H1 (cell line): ENCODE measurements at regions not wholly inside any gene's neighbourhood (a gene's known extent, or its start where the extent isn't known, plus 50 kb on each side); places are given as distances from the start of the nearest gene placed in this dataset.

Experiments used
- CTCF ChIA-PET: fragments of 300-600 bp; sonication (Branson Sonifier 250); formaldehyde crosslinking; loops from one replicate; lab custom pipeline; 2021; ENCODE audit not compliant: partially characterized antibody; lab: Charles Lee
- POLR2A ChIA-PET: fragments of 300-600 bp; sonication (Branson Sonifier 250); formaldehyde crosslinking; loops from one replicate; lab custom pipeline; 2021; ENCODE audit warnings: inconsistent platforms; ENCODE audit not compliant: partially characterized antibody; lab: Charles Lee
- DNase-seq, 2 experiments: peaks; one replicate each; pipeline versions ENCODE4 v3.0.0 to v3.0.0-alpha.2; 2010 to 2022; ENCODE audit warnings: low spot score in 2 of 2, low read depth in 1 of 2, mixed read lengths in 1 of 2
- FAIRE-seq: peaks from 2 replicates; lab custom pipeline; 2011; peaks lifted over from hg19 to GRCh38; lab: Jason Lieb, UNC
- H2AFZ ChIP-seq: 2 replicates; pipeline ENCODE4 v1.8.1; 2012; ENCODE audit warnings: low read length, inconsistent platforms
- H2AK5ac ChIP-seq: 2 replicates; pipeline ENCODE4 v1.6.1; 2013; ENCODE audit warnings: low read depth, low read length
- H2BK120ac ChIP-seq: replicated peaks from 2 replicates; pipeline ENCODE3; 2013; ENCODE audit warnings: low read depth, low read length, inconsistent platforms
- H2BK12ac ChIP-seq: 2 replicates; pipeline ENCODE4 v1.6.1; 2013; ENCODE audit warnings: low read depth, low read length
- H2BK15ac ChIP-seq: 2 replicates; pipeline ENCODE4 v1.6.1; 2013; ENCODE audit warnings: low read length
- H2BK20ac ChIP-seq: 2 replicates; pipeline ENCODE4 v1.6.1; 2013; ENCODE audit warnings: low read length
- H2BK5ac ChIP-seq: 2 replicates; pipeline ENCODE4 v1.6.1; 2013; ENCODE audit warnings: low read depth, low read length
- H3K14ac ChIP-seq: 2 replicates; pipeline ENCODE4 v1.6.1; 2013; ENCODE audit warnings: inconsistent platforms; ENCODE audit not compliant: insufficient read length
- H3K18ac ChIP-seq: 2 replicates; pipeline ENCODE4 v1.6.1; 2013; ENCODE audit warnings: low read length; ENCODE audit errors: extremely low read depth
- H3K23ac ChIP-seq: 2 replicates; pipeline ENCODE4 v1.6.1; 2013; ENCODE audit warnings: inconsistent platforms; ENCODE audit not compliant: insufficient read length
- H3K23me2 ChIP-seq: 2 replicates; pipeline ENCODE4 v1.6.1; 2013; ENCODE audit warnings: low read depth, low read length
- H3K27ac ChIP-seq: 2 replicates; pipeline ENCODE4 v1.6.1; 2011; ENCODE audit warnings: low read depth, low read length, inconsistent platforms
- H3K27me3 ChIP-seq, 4 experiments: replicated peaks in 1 of 4; 1 replicate in 1 of 4; 2 replicates in 3 of 4; pipeline versions ENCODE4 v1.6.1 to v1.8.1; 2011 to 2013; ENCODE audit warnings: low read length in 3 of 4, mild to moderate bottlenecking in 3 of 4, inconsistent platforms in 2 of 4, mixed read lengths in 2 of 4, moderate library complexity in 1 of 4; ENCODE audit not compliant: control insufficient read depth in 3 of 4, insufficient read depth in 3 of 4; ENCODE audit errors: extremely low read depth in 1 of 4
- H3K36me3 ChIP-seq, 4 experiments: 2 replicates each; pipeline versions ENCODE4 v1.6.1 to v1.8.1; 2011 to 2013; ENCODE audit warnings: mild to moderate bottlenecking in 4 of 4, low read length in 3 of 4, moderate library complexity in 2 of 4, control low read depth in 1 of 4, inconsistent platforms in 1 of 4; ENCODE audit not compliant: insufficient read depth in 4 of 4, control insufficient read depth in 2 of 4
- H3K4ac ChIP-seq: replicated peaks from 2 replicates; pipeline ENCODE3; 2013; ENCODE audit warnings: low read length, low read depth, mixed read lengths, inconsistent platforms; ENCODE audit not compliant: insufficient read length
- H3K4me1 ChIP-seq, 4 experiments: replicated peaks in 1 of 4; 1 replicate in 1 of 4; 2 replicates in 3 of 4; pipeline versions ENCODE4 v1.6.1 to v1.8.1; 2011 to 2013; ENCODE audit warnings: low read length in 3 of 4, inconsistent platforms in 2 of 4, mixed read lengths in 1 of 4; ENCODE audit not compliant: insufficient read depth in 4 of 4, control insufficient read depth in 3 of 4
- H3K4me2 ChIP-seq, 2 experiments: 2 replicates each; pipeline versions ENCODE4 v1.6.1 to v1.8.1; 2011 to 2013; ENCODE audit warnings: low read depth in 2 of 2, low read length in 2 of 2, control low read depth in 1 of 2, inconsistent platforms in 1 of 2, mild to moderate bottlenecking in 1 of 2; ENCODE audit not compliant: insufficient read depth in 1 of 2
- H3K4me3 ChIP-seq, 4 experiments: fragments of 200-600, 300-600 bp in 1 of 4; sonication (generic), shearing (Covaris generic), sonication (Bioruptor Twin) in 1 of 4; 2 replicates each; pipeline versions ENCODE4 v1.5.1 to v1.8.1; 2011 to 2016; ENCODE audit warnings: low read length in 4 of 4, low read depth in 3 of 4, control low read depth in 2 of 4, inconsistent platforms in 2 of 4, mild to moderate bottlenecking in 2 of 4, mixed read lengths in 1 of 4, moderate library complexity in 1 of 4; ENCODE audit not compliant: insufficient read depth in 2 of 4; ENCODE audit errors: extremely low read depth in 1 of 4
- H3K56ac ChIP-seq: replicated peaks from 2 replicates; pipeline ENCODE3; 2013; ENCODE audit warnings: low read depth, mild to moderate bottlenecking, mixed read lengths, low read length, inconsistent platforms; ENCODE audit not compliant: insufficient read length
- H3K79me1 ChIP-seq: 2 replicates; pipeline ENCODE4 v1.6.1; 2013; ENCODE audit warnings: low read depth, low read length, control low read depth
- H3K79me2 ChIP-seq, 2 experiments: 2 replicates each; pipeline versions ENCODE4 v1.6.1 to v1.8.1; 2012 to 2013; ENCODE audit warnings: low read length in 2 of 2, mild to moderate bottlenecking in 2 of 2, inconsistent platforms in 1 of 2; ENCODE audit not compliant: insufficient read depth in 2 of 2, control insufficient read depth in 1 of 2
- H3K9ac ChIP-seq, 4 experiments: replicated peaks in 1 of 4; 1 replicate in 1 of 4; 2 replicates in 3 of 4; pipeline versions ENCODE4 v1.6.1 to v1.8.1; 2011 to 2013; ENCODE audit warnings: low read depth in 3 of 4, low read length in 3 of 4, control low read depth in 2 of 4, mild to moderate bottlenecking in 2 of 4, moderate library complexity in 2 of 4, inconsistent platforms in 1 of 4; ENCODE audit errors: extremely low read depth in 1 of 4
- H3K9me3 ChIP-seq, 2 experiments: 2 replicates each; pipeline versions ENCODE4 v1.6.1 to v1.8.1; 2012 to 2013; ENCODE audit warnings: mild to moderate bottlenecking in 2 of 2, moderate library complexity in 2 of 2, control low read depth in 1 of 2, inconsistent platforms in 1 of 2, low read depth in 1 of 2, low read length in 1 of 2, mixed read lengths in 1 of 2; ENCODE audit not compliant: insufficient read depth in 2 of 2
- H4K20me1 ChIP-seq, 2 experiments: replicated peaks in 1 of 2; 2 replicates each; pipeline versions ENCODE3 to v1.8.1; 2011 to 2013; ENCODE audit warnings: inconsistent platforms in 2 of 2, low read length in 2 of 2, mild to moderate bottlenecking in 1 of 2; ENCODE audit not compliant: insufficient read depth in 2 of 2, control insufficient read depth in 1 of 2
- H4K5ac ChIP-seq: 2 replicates; pipeline ENCODE4 v1.6.1; 2013; ENCODE audit warnings: low read length, low read depth, mixed read lengths, inconsistent platforms; ENCODE audit not compliant: insufficient read length
- H4K8ac ChIP-seq: 2 replicates; pipeline ENCODE4 v1.8.0; 2013; ENCODE audit warnings: mild to moderate bottlenecking, moderate library complexity, low read length, inconsistent platforms; ENCODE audit not compliant: insufficient read depth; ENCODE audit errors: extremely low read depth
- H4K91ac ChIP-seq: replicated peaks from 2 replicates; pipeline ENCODE3; 2013; ENCODE audit warnings: low read length, mixed read lengths, inconsistent platforms; ENCODE audit not compliant: insufficient read length
- BRCA1 ChIP-seq: IDR thresholded peaks from 2 replicates; pipeline ENCODE4 v1.6.1; 2012; ENCODE audit warnings: low read depth, low read length, improper control_type of control experiment
- CBX8 ChIP-seq: fragments of 300-800, 300-1000 bp; sonication (generic); IDR thresholded peaks from 2 replicates; pipeline ENCODE4 v1.7.1; 2016; ENCODE audit warnings: low read depth, low read length, borderline replicate concordance
- CHD2 ChIP-seq: IDR thresholded peaks from 2 replicates; pipeline ENCODE4 v1.6.1; 2012; ENCODE audit warnings: low read length, improper control_type of control experiment
- CREB1 ChIP-seq: IDR thresholded peaks from 2 replicates; pipeline ENCODE4 v1.6.1; 2012; ENCODE audit warnings: inconsistent platforms
- EP300 ChIP-seq, 2 experiments: IDR thresholded peaks; 1 replicate in 1 of 2; 2 replicates in 1 of 2; pipeline ENCODE4 v1.6.1; 2011 to 2012; ENCODE audit warnings: low read depth in 2 of 2, low read length in 2 of 2, mild to moderate bottlenecking in 2 of 2, borderline replicate concordance in 1 of 2, inconsistent platforms in 1 of 2, moderate library complexity in 1 of 2
- GABPA ChIP-seq: IDR thresholded peaks from 2 replicates; pipeline ENCODE4 v1.6.1; 2011; ENCODE audit warnings: mild to moderate bottlenecking, low read length, moderate library complexity, borderline replicate concordance; ENCODE audit not compliant: insufficient read depth
- HDAC2 ChIP-seq, 2 experiments: fragments of 300-600 bp in 1 of 2; sonication (generic) in 1 of 2; IDR thresholded peaks; 2 replicates each; pipeline ENCODE4 v1.6.1; 2011 to 2012; ENCODE audit warnings: low read depth in 2 of 2, low read length in 2 of 2, mild to moderate bottlenecking in 2 of 2, moderate library complexity in 2 of 2, borderline replicate concordance in 1 of 2, inconsistent platforms in 1 of 2
- JUN ChIP-seq: IDR thresholded peaks from 2 replicates; pipeline ENCODE4 v1.6.1; 2011; ENCODE audit warnings: low read depth, mild to moderate bottlenecking, improper control_type of control experiment, low read length
- KDM1A ChIP-seq: fragments of 200-600, 300-600 bp; sonication (generic); IDR thresholded peaks from 2 replicates; pipeline ENCODE4 v1.7.1; 2016; ENCODE audit warnings: mild to moderate bottlenecking, low read length, borderline replicate concordance
- NANOG ChIP-seq: IDR thresholded peaks from 2 replicates; pipeline ENCODE4 v1.6.1; 2011; ENCODE audit warnings: low read length, low read depth, mild to moderate bottlenecking, inconsistent platforms; ENCODE audit not compliant: insufficient read depth, poor library complexity, severe bottlenecking
- PHF8 ChIP-seq: fragments of 200-600 bp; sonication (generic); conservative IDR thresholded peaks from 2 replicates; pipeline ENCODE4 v1.7.1; 2012; ENCODE audit warnings: low read depth, mild to moderate bottlenecking, inconsistent platforms, low read length, moderate library complexity
- POLR2A ChIP-seq, 2 experiments: IDR thresholded peaks; 1 replicate in 1 of 2; 2 replicates in 1 of 2; pipeline ENCODE4 v1.6.1; 2011; ENCODE audit warnings: low read depth in 2 of 2, low read length in 2 of 2, mild to moderate bottlenecking in 2 of 2; ENCODE audit errors: control extremely low read depth in 1 of 2
- SUZ12 ChIP-seq: fragments of 200-600 bp; sonication (generic); IDR thresholded peaks from 2 replicates; pipeline ENCODE4 v1.6.1; 2012; ENCODE audit warnings: mild to moderate bottlenecking, inconsistent platforms, low read length, moderate library complexity, mixed read lengths
- TAF1 ChIP-seq: IDR thresholded peaks from 2 replicates; pipeline ENCODE4 v1.6.1; 2011; ENCODE audit warnings: mild to moderate bottlenecking, low read depth, low read length
- TCF12 ChIP-seq: IDR thresholded peaks from 2 replicates; pipeline ENCODE4 v1.6.1; 2011; ENCODE audit warnings: low read depth, mild to moderate bottlenecking, low read length
- YY1 ChIP-seq: IDR thresholded peaks from 2 replicates; pipeline ENCODE4 v1.6.1; 2011; ENCODE audit warnings: low read depth, mild to moderate bottlenecking, low read length
- WGBS, 2 experiments: shearing (Covaris generic) in 1 of 2; methylation state at CpG; one replicate each; pipeline versions ENCODE4 v1.1.6 to v1.1.7; 2013 to 2015; ENCODE audit warnings: low lambda C conversion rate in 2 of 2, mixed read lengths in 2 of 2, inconsistent platforms in 1 of 2, low coverage in 1 of 2, missing lambda C conversion rate in 1 of 2; ENCODE audit not compliant: insufficient replicate concordance in 2 of 2, insufficient coverage in 1 of 2, insufficient read length in 1 of 2; ENCODE audit errors: extremely low coverage in 1 of 2, missing lambda C conversion rate in 1 of 2; 5-methylcytosine and 5-hydroxymethylcytosine counted together

GRCh38 chr16:9614389-9614788 lies 522.9 kb downstream of the HAPSTR1 start:
- no peak for FAIRE-seq
- TF ChIP-seq TAF1, result no peak
- TF ChIP-seq SUZ12, result no peak
- no peak for TF ChIP-seq CHD2
- no peak for TF ChIP-seq KDM1A
- no peak for TF ChIP-seq YY1
- TF ChIP-seq HDAC2 (IDR thresholded peaks at IDR 0.05; ENCODE audit: borderline replicate concordance in 1 of 2, low read depth in 2 of 2, low read length in 2 of 2), result no peak
- TF ChIP-seq TCF12, result no peak
- no peak for TF ChIP-seq GABPA
- no peak for TF ChIP-seq NANOG
- TF ChIP-seq POLR2A (IDR thresholded peaks at IDR 0.05; ENCODE audit: control extremely low read depth in 1 of 2, low read depth in 2 of 2, low read length in 2 of 2), result no peak
- TF ChIP-seq PHF8, result no peak
- TF ChIP-seq CREB1, result no peak
- no peak for TF ChIP-seq EP300 (IDR thresholded peaks at IDR 0.05; ENCODE audit: borderline replicate concordance in 1 of 2, low read depth in 2 of 2, low read length in 2 of 2)
- TF ChIP-seq BRCA1, result no peak
- no peak for TF ChIP-seq CBX8
- TF ChIP-seq JUN, result no peak

More at GRCh38 chr16:9614389-9614788, 522.9 kb downstream of the HAPSTR1 start:
- 0 out of 4 replicates have a peak, but pooled peaks cover 0 to 2% of the 10 kb centered on the region in 2 experiments for H3K9me3 ChIP-seq
- no peak overlapping the region for H2BK15ac ChIP-seq
- H4K91ac ChIP-seq, result no peak overlapping the region
- H3K79me1 ChIP-seq, result no peaks in the 10 kb centered on the region
- no peaks in the 10 kb centered on the region for H3K27me3 ChIP-seq
- H2BK120ac ChIP-seq, result no peak overlapping the region
- ChIA-PET CTCF (no interaction called here), POLR2A (no interaction called here)
- no peak overlapping the region for H2AK5ac ChIP-seq
- no peak overlapping the region for H2BK5ac ChIP-seq
- no peak overlapping the region for H2AFZ ChIP-seq
- H3K18ac ChIP-seq, result no peak overlapping the region
- no peaks in the 10 kb centered on the region for H3K23me2 ChIP-seq
- no peak overlapping the region for H3K4me3 ChIP-seq
- H3K14ac ChIP-seq, result no peak overlapping the region
- no peak overlapping the region for H3K56ac ChIP-seq
- no peaks in the 10 kb centered on the region for H3K79me2 ChIP-seq
- no peak overlapping the region for H3K27ac ChIP-seq
- no peak overlapping the region for H3K4ac ChIP-seq
- no peak overlapping the region for H3K9ac ChIP-seq
- H3K23ac ChIP-seq, result no peak overlapping the region
- H2BK20ac ChIP-seq, result no peak overlapping the region
- DNase-seq, result no peak
- H4K8ac ChIP-seq, result no peak overlapping the region
- H3K36me3 ChIP-seq, result no peaks in the 10 kb centered on the region
- H4K20me1 ChIP-seq, result no peaks in the 10 kb centered on the region
- 92% methylated on average over 6 of the region's 6 CpGs; no CpG with 5 or more reads in 1 of the 2 experiments for WGBS, 2 experiments
- H3K4me2 ChIP-seq, result no peak overlapping the region
- peaks cover 0 to 4% (median 0%) of the 10 kb centered on the region in 4 experiments; a peak in 1 of 7 replicates for H3K4me1 ChIP-seq
- H2BK12ac ChIP-seq, result no peak overlapping the region
- H4K5ac ChIP-seq, result no peak overlapping the region
